ENCODE measurements at regions not wholly inside any gene's neighbourhood (a gene's known extent, or its start where the extent isn't known, plus 50 kb on each side); places are given as distances from the start of the nearest gene placed in this dataset.
"Not testable (repeated sequence)": the region's sequence is repeated elsewhere in the genome, so short reads cannot be mapped to it uniquely, and the experiment has no call there.

GRCh38 chr2:142727821-142728478, 149.5 kb upstream of the KYNU start:
- H3K9me3 ChIP-seq (ENCODE audit: low read depth, low read length, poor library complexity, severe bottlenecking); H3K27me3 ChIP-seq (replicated peaks; ENCODE audit: insufficient read depth, low read depth, low read length, poor library complexity); H3K27ac ChIP-seq (ENCODE audit: low read depth, low read length, poor library complexity, severe bottlenecking); H3K36me3 ChIP-seq (ENCODE audit: insufficient read depth, low read length, poor library complexity, severe bottlenecking); POLR2A ChIA-PET (ENCODE audit: low non-redundant PET); intact Hi-C loops (cut with micrococcal nuclease; ENCODE audit: unreplicated experiment); H3K4me1 ChIP-seq (ENCODE audit: insufficient read depth, low read length, poor library complexity, severe bottlenecking); BruUV-seq (replicated peaks); H3K4me3 ChIP-seq (ENCODE audit: low read depth, low read length, poor library complexity, severe bottlenecking); DNase-seq (ENCODE audit: low spot score); CTCF ChIA-PET: not testable (repeated sequence)

GRCh38 chr2:142725386-142725785, 152.1 kb upstream of the KYNU start:
- Histone ChIP-seq H3K9me3 (ENCODE audit: low read depth, low read length, poor library complexity, severe bottlenecking) (no peaks in the 10 kb centered on the region), H3K4me1 (ENCODE audit: insufficient read depth, low read length, poor library complexity, severe bottlenecking) (no peaks in the 10 kb centered on the region), H3K27me3 (replicated peaks; ENCODE audit: insufficient read depth, low read depth, low read length, poor library complexity) (no peaks in the 10 kb centered on the region), H3K4me3 (ENCODE audit: low read depth, low read length, poor library complexity, severe bottlenecking) (no peak overlapping the region), H3K27ac (ENCODE audit: low read depth, low read length, poor library complexity, severe bottlenecking) (no peak overlapping the region), H3K36me3 (ENCODE audit: insufficient read depth, low read length, poor library complexity, severe bottlenecking) (no peaks in the 10 kb centered on the region)
- ChIA-PET CTCF (no interaction called here), POLR2A (ENCODE audit: low non-redundant PET) (no interaction called here)
- TF ChIP-seq EZH2 (IDR thresholded peaks at IDR 0.05; ENCODE audit: borderline replicate concordance, low read depth, low read length, poor library complexity, severe bottlenecking): no peak
- TF ChIP-seq CTCF (conservative IDR thresholded peaks at IDR 0.05; ENCODE audit: low read depth, low read length): no peak
- intact Hi-C loops (cut with micrococcal nuclease; ENCODE audit: unreplicated experiment): no loop called here
- no TSS peak for BruUV-seq (replicated peaks)
- no peak for DNase-seq (ENCODE audit: low spot score)

DNA sequence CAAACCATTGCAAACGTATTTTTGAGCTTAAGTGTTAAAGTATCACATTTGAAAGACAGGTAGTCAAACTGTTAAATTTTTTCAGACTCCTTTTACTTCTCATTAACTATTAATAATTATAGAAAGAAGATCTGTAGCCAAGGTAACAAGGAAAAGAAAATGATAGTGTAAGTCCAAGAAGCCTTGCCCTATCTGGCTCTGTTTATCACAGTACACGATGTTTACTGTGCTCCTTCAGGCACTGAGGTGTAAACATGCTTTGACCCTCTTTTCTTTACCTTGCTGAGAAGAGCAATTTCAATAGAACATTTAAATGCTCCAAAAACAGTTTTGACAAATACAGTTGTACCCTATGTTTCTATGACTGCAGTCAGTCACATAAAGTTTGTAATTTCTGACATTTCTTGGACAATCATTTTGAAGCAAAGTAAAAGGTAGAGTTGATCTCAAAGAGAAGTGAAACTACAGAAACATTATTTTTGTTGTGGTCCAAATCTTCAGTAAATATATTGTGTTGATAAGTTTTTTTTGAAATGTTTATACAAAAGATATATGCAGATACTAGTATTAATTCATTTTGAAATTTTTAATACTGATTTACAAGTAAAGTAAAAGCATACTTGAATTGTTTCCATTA, 152.6 kb upstream of the KYNU start:
- POLR2A ChIA-PET (ENCODE audit: low non-redundant PET): no interaction called here
- Histone ChIP-seq H3K4me1 (ENCODE audit: insufficient read depth, low read length, poor library complexity, severe bottlenecking) (no peaks in the 10 kb centered on the region), H3K9me3 (ENCODE audit: low read depth, low read length, poor library complexity, severe bottlenecking) (no peaks in the 10 kb centered on the region), H3K4me3 (ENCODE audit: low read depth, low read length, poor library complexity, severe bottlenecking) (no peak overlapping the region), H3K27me3 (replicated peaks; ENCODE audit: insufficient read depth, low read depth, low read length, poor library complexity) (no peaks in the 10 kb centered on the region), H3K27ac (ENCODE audit: low read depth, low read length, poor library complexity, severe bottlenecking) (no peak overlapping the region), H3K36me3 (ENCODE audit: insufficient read depth, low read length, poor library complexity, severe bottlenecking) (no peaks in the 10 kb centered on the region)
- BruUV-seq (replicated peaks): no TSS peak
- intact Hi-C loops (cut with micrococcal nuclease; ENCODE audit: unreplicated experiment): no loop called here
- CTCF ChIA-PET: no interaction called here
- TF ChIP-seq CTCF (conservative IDR thresholded peaks at IDR 0.05; ENCODE audit: low read depth, low read length) (no peak), EZH2 (IDR thresholded peaks at IDR 0.05; ENCODE audit: borderline replicate concordance, low read depth, low read length, poor library complexity, severe bottlenecking) (no peak)
- DNase-seq (ENCODE audit: low spot score): no peak

- no peaks in the 10 kb centered on the region for H3K27me3 ChIP-seq (replicated peaks; ENCODE audit: insufficient read depth, low read depth, low read length, poor library complexity)
- no peak for TF ChIP-seq CTCF (conservative IDR thresholded peaks at IDR 0.05; ENCODE audit: low read depth, low read length)
- no peak for TF ChIP-seq EZH2 (IDR thresholded peaks at IDR 0.05; ENCODE audit: borderline replicate concordance, low read depth, low read length, poor library complexity, severe bottlenecking)
- no peak overlapping the region for H3K27ac ChIP-seq (ENCODE audit: low read depth, low read length, poor library complexity, severe bottlenecking)
- ChIA-PET POLR2A (ENCODE audit: low non-redundant PET) (no interaction called here), CTCF (no interaction called here)
- H3K4me1 ChIP-seq (ENCODE audit: insufficient read depth, low read length, poor library complexity, severe bottlenecking): no peaks in the 10 kb centered on the region
- no TSS peak for BruUV-seq (replicated peaks)
- DNase-seq (ENCODE audit: low spot score): no peak
- no peak overlapping the region for H3K4me3 ChIP-seq (ENCODE audit: low read depth, low read length, poor library complexity, severe bottlenecking)
- no peaks in the 10 kb centered on the region for H3K36me3 ChIP-seq (ENCODE audit: insufficient read depth, low read length, poor library complexity, severe bottlenecking)
- no peaks in the 10 kb centered on the region for H3K9me3 ChIP-seq (ENCODE audit: low read depth, low read length, poor library complexity, severe bottlenecking)
- intact Hi-C loops (cut with micrococcal nuclease; ENCODE audit: unreplicated experiment): no loop called here
Measured at GRCh38 chr2:142724186-142724585, 153.3 kb upstream of the KYNU start.
